GM19099 (cell line): ENCODE measurements at regions not wholly inside any gene's neighbourhood (a gene's known extent, or its start where the extent isn't known, plus 50 kb on each side); places are given as distances from the start of the nearest gene placed in this dataset.
A peak's percentile ranks its signal among the peaks of the same experiment; 100 is the strongest.

ENCODE experiments used
- POLR2A ChIP-seq: IDR thresholded peaks from 3 replicates; pipeline ENCODE4 v1.6.1; 2011; ENCODE audit warnings: low read depth; ENCODE audit not compliant: insufficient read length; ENCODE audit errors: extremely low read depth

DNA sequence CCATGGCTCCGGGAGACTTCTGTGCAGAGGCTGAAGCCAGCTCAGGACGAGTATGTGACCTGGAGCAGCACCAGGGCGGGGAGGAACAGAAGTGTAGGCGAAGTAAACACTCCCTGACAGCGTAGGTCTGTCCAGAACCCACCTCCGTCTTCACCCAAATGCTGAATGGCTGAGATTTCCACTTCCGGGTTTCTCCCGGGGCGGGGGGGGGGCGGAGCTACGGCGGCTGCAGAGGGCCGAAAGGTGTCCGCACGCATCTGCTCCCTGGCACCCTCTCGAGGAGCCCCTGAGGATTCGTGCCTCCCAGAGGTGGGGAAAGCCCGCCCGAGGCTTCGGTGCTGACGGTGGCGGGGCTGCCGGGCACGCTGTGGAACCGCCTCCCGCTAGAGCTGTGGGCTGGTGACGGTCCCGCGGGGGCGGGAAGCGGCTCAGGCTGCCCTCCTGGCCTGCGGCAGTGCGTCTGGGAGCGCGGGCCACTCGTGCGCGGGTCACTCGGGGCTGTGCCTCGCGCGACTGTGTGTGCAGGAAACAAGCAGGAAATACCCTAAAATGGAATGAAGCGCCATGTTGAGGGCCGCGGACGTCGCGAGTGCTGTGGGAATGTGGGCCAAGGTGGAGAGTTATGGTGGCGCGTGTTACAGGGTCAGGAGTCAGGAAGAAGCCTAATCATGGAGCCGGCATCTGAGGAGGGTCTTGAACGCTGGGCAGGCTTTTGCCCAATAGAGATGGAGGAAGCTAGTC is 1425.4 kb downstream of the FOXD4L5 start:
- no peak for TF ChIP-seq POLR2A

DNA sequence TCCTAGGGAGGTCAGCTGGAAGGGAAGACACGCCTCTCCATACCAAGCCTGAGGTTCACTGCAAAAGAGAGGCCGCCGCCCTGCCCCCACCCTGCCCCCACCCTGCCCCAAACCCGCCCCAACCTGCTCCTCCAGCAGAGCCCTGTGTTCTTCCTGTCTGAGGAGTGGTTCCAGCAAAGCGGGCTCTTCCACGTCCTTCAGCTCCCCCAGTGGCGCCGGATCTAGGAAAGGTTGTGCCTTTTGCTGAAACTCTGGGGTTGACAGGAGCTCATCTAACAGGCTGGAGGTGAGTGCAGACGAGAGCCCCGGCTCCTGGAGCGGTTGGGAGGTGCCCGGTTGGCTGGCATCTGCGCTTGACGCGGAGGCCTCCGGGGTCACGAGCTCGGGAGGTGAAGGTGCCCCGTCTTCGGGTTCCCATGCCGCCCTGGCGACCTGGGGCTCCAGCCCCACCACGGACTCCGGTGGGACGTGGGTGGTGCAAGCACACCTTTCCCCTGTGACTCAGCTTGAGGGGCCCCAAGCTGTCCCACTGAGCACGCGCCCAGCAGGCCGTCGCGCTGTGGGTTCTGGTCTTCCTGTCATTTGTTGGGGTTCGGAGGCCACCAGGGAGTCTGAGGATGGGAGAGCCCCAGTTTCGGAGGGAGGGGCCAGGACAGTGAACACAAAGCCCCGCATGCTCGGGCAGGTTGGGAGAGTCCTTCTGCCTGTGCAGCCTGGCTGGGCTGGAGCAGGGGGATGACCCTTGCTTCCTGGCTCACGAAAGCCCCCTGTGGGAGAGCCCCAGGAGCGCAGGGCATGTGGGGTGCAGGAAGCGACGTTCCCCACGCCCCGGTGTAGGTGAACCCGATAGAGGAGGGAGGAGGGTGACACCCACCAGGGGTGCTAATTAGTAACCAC is 1467.1 kb downstream of the FOXD4L5 start:
- no peak for TF ChIP-seq POLR2A

DNA sequence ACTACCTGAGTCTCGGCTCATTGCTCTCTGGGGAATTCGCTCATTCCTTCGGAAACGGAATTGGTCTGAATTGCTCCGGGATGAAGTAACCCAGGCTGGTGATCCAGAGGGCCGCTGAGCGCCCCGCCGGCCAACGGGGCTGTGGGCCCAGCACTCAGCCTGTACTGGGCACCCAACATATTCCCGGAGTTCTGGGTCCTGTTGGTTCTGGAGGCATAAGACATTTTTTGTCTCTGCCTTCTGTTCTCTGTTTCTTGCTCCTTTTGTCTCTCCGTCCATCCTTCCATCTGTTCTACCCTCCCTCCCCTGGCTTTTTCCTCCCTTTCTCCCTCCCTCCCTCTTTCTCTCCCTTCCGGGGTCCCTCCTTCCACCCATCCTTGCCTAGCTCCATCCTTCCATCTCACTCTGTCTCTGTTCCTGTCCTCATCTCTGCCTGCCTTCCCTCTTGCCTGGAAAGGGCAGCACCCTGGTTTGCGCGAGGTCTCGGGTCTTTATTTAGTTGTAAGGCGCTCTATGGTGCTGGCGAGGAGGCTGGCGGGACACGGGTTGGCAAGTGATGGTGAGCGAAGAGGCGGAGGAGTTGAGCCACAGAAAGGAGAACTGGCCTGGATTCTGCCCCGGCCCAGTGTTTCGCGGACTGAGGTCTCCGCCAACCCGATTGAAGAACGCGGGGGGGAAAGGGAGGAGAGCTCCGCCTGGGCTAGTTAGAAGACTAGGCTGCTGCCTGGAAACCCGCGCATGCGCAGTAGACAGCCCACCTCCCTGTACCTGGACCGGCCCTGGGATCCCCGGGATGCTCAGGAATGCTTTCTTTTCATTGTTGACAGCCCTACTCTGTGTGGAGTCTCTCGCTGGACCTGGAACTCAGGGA is 1468.0 kb downstream of the FOXD4L5 start:
- peak; percentile 45 for TF ChIP-seq POLR2A

DNA sequence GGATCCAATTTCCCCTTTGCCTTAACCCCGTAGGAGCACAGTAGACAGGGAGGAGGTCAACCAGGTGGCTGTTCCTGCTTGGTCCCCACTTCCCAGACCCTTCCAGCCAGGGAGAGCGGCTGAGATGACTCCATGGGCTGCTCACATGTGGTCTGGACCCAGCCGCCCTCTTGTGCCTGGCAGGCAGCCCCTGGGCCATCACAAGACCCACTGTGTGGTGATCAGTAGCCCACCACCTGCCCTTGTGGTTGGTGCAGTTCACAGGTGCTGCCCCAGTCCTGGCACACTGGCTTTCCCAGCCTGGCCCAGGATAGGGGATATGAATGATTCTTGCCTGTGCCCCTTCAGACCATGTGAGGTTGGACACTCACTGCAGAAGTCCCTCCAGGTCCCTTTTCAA is 1556.7 kb downstream of the FOXD4L5 start:
- TF ChIP-seq POLR2A = no peak
